GM12891 (cell line): ENCODE measurements at regions not wholly inside any gene's neighbourhood (a gene's known extent, or its start where the extent isn't known, plus 50 kb on each side); places are given as distances from the start of the nearest gene placed in this dataset.

Experiments
- DNase-seq: peaks from one replicate; pipeline ENCODE4 v3.0.0; 2011; ENCODE audit warnings: low spot score; ENCODE audit not compliant: insufficient read length
- FAIRE-seq: peaks from 2 replicates; lab custom pipeline; 2011; peaks lifted over from hg19 to GRCh38; lab: Jason Lieb, UNC
- PAX5 ChIP-seq: IDR thresholded peaks from 2 replicates; pipeline ENCODE4 v1.6.1; 2011; ENCODE audit warnings: low read length, moderate library complexity, mild to moderate bottlenecking; ENCODE audit not compliant: insufficient read depth, severe bottlenecking
- POLR2A ChIP-seq: IDR thresholded peaks from 2 replicates; pipeline ENCODE4 v1.6.1; 2011; ENCODE audit warnings: low read depth, low read length, control low read depth
- POLR2AphosphoS5 ChIP-seq: IDR thresholded peaks from 2 replicates; pipeline ENCODE4 v1.6.1; 2011; ENCODE audit warnings: low read depth, low read length, control low read depth
- POU2F2 ChIP-seq: IDR thresholded peaks from 2 replicates; pipeline ENCODE4 v1.6.1; 2011; ENCODE audit warnings: low read depth, mild to moderate bottlenecking, control low read depth, low read length, moderate library complexity
- SPI1 ChIP-seq: IDR thresholded peaks from 2 replicates; pipeline ENCODE4 v1.6.1; 2011; ENCODE audit warnings: low read depth, low read length, control low read depth
- TAF1 ChIP-seq: IDR thresholded peaks from 2 replicates; pipeline ENCODE4 v1.6.1; 2011; ENCODE audit warnings: low read depth, low read length, control low read depth

DNA sequence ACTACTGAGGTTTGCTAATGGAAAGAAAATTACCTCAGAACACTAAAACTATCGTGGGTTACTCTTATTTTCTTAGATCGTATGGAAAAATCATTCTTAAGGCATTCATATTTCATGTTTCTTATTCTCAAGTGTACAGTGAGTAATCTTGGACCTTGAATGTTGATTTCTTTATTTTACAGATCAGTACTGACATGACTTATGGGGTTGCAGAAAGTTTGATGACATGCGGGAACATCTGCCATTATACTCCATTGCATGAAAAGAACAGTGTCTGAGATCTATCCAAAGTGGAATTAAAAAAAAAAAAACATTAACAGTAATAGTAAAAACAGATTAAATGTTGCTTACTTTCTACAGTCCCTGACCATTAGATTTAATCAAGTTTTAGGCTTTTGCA lies 1290.2 kb upstream of the WWC1 start:
- TF ChIP-seq TAF1 (no peak), POU2F2 (no peak), POLR2A (no peak), POLR2AphosphoS5 (no peak), SPI1 (no peak), PAX5 (no peak)
- DNase-seq (no peak), FAIRE-seq (no peak)

DNA sequence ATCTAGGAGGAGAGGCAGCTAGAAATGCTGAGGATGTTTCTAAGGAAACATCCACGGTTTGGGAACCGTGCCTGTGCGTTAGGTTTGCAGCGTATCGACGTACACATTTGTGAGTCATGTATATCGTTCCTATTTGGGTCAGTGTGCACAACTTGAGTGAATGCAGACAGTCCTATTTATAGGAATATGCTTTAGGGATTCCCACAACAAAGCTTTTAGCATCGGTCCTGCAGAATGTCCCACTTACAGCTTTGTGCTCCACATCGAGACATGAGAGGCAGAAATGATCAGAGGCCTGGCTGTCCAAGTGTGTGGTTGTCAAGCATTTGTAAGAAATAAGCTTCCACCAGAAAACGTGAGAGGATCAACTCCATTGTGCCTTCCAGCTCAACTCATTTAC lies 1282.7 kb upstream of the WWC1 start:
- TF ChIP-seq TAF1 = no peak
- TF ChIP-seq POLR2AphosphoS5 = no peak
- TF ChIP-seq POU2F2 = no peak
- no peak for TF ChIP-seq PAX5
- TF ChIP-seq SPI1 = no peak
- no peak for TF ChIP-seq POLR2A
- DNase-seq (no peak), FAIRE-seq (no peak)

- FAIRE-seq (no peak), DNase-seq (no peak)
- TF ChIP-seq TAF1 (no peak), POLR2AphosphoS5 (no peak), POLR2A (no peak), POU2F2 (no peak), PAX5 (no peak), SPI1 (no peak)
Measured at GRCh38 chr5:167011196-167011595, 1280.2 kb upstream of the WWC1 start.

- TF ChIP-seq TAF1 = no peak
- no peak for TF ChIP-seq PAX5
- no peak for TF ChIP-seq POLR2A
- no peak for TF ChIP-seq SPI1
- no peak for TF ChIP-seq POU2F2
- TF ChIP-seq POLR2AphosphoS5 = no peak
- no peak for FAIRE-seq
- no peak for DNase-seq
Measured at GRCh38 chr5:167012123-167013034, 1279.1 kb upstream of the WWC1 start.

DNA sequence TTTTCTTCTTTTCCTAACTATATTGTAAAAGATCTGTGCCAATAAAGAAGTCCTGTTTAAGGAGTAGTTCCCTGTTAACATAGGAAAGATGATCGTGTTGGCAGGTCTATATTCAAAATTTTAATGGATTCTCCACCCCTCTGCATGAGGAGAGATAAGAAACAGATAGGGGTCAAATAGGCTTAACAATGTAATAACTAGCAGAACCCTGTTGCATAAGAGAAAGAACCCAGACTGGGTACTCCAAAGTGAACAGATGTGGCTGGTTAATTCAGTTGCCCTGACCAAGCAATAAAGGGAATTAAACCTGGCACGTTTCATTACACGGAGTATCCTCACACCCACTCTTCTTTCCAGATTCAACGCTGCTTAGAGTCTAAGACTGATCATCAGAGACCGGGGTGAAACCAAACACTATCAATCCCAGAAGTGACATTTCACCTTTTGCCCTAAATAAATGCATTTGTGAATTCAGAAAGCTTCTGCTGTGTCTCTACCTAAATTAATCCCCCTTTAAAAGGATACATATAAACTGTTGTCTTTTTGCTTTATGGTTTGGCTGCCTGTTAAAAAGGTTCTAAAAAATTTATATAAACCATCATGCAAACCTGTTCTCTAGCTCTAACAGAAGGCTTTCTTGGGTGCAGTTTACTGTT lies 1276.9 kb upstream of the WWC1 start:
- no peak for FAIRE-seq
- no peak for DNase-seq
- no peak for TF ChIP-seq TAF1
- TF ChIP-seq POLR2AphosphoS5 = no peak
- no peak for TF ChIP-seq PAX5
- TF ChIP-seq POLR2A = no peak

- FAIRE-seq (no peak), DNase-seq (no peak)
- no peak for TF ChIP-seq POU2F2
- TF ChIP-seq PAX5 = no peak
- no peak for TF ChIP-seq TAF1
- TF ChIP-seq POLR2A = no peak
- no peak for TF ChIP-seq SPI1
- TF ChIP-seq POLR2AphosphoS5 = no peak
Measured at GRCh38 chr5:167020418-167020817, 1271.0 kb upstream of the WWC1 start.

DNA sequence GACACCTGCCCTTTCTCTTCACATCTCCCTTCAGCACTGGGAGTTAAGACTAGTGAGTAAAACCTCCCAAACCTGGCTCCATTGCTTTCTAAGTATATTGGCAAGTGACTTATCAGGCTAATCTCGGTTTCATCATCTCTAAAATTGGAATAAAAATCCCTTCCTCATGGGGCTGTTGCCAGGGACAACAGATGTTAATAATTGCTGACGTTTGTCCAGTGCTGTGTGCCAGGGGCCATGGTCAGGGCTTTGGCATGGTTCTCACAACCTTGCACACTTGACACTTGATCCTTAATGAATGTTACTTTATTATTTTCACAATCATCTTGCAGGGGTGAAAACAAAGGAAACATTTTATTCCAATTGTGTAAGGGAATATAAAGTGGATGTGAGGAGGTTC lies 1262.0 kb upstream of the WWC1 start:
- no peak for TF ChIP-seq POLR2A
- TF ChIP-seq POU2F2 = no peak
- no peak for TF ChIP-seq PAX5
- TF ChIP-seq POLR2AphosphoS5 = no peak
- TF ChIP-seq SPI1 = no peak
- DNase-seq = no peak
- FAIRE-seq = no peak

GRCh38 chr5:167030500-167031120 lies 1260.8 kb upstream of the WWC1 start:
- FAIRE-seq (no peak), DNase-seq (no peak)
- TF ChIP-seq POLR2AphosphoS5 = no peak
- TF ChIP-seq TAF1 = no peak
- TF ChIP-seq SPI1 = no peak
- TF ChIP-seq POU2F2 = no peak
- TF ChIP-seq POLR2A = no peak
- no peak for TF ChIP-seq PAX5

GRCh38 chr5:167036585-167036984 lies 1254.9 kb upstream of the WWC1 start:
- DNase-seq (no peak), FAIRE-seq (no peak)
- TF ChIP-seq POLR2A (no peak), POLR2AphosphoS5 (no peak), TAF1 (no peak), POU2F2 (no peak), PAX5 (no peak), SPI1 (no peak)
